Loucy (cell line): ENCODE measurements at regions not wholly inside any gene's neighbourhood (a gene's known extent, or its start where the extent isn't known, plus 50 kb on each side); places are given as distances from the start of the nearest gene placed in this dataset.

Experiments used
- CTCF ChIP-seq: fragments of 200-600 bp; sonication (generic); conservative IDR thresholded peaks from 2 replicates; pipeline ENCODE4 v1.5.1; 2014; ENCODE audit warnings: mild to moderate bottlenecking, antibody characterized with exemption, low read length
- EZH2phosphoT487 ChIP-seq: fragments of 200-600 bp; IDR thresholded peaks from 2 replicates; pipeline ENCODE4 v1.6.1; 2018; ENCODE audit warnings: antibody characterized with exemption, mild to moderate bottlenecking, moderate library complexity, borderline replicate concordance

GRCh38 chr4:161010227-161010626 is 1153.6 kb downstream of the FSTL5 start:
- TF ChIP-seq CTCF, result no peak
- TF ChIP-seq EZH2phosphoT487, result no peak
